ENCODE measurements at regions not wholly inside any gene's neighbourhood (a gene's known extent, or its start where the extent isn't known, plus 50 kb on each side); places are given as distances from the start of the nearest gene placed in this dataset.

- TF ChIP-seq, protein P1, sequence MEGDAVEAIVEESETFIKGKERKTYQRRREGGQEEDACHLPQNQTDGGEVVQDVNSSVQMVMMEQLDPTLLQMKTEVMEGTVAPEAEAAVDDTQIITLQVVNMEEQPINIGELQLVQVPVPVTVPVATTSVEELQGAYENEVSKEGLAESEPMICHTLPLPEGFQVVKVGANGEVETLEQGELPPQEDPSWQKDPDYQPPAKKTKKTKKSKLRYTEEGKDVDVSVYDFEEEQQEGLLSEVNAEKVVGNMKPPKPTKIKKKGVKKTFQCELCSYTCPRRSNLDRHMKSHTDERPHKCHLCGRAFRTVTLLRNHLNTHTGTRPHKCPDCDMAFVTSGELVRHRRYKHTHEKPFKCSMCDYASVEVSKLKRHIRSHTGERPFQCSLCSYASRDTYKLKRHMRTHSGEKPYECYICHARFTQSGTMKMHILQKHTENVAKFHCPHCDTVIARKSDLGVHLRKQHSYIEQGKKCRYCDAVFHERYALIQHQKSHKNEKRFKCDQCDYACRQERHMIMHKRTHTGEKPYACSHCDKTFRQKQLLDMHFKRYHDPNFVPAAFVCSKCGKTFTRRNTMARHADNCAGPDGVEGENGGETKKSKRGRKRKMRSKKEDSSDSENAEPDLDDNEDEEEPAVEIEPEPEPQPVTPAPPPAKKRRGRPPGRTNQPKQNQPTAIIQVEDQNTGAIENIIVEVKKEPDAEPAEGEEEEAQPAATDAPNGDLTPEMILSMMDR (IDR thresholded peaks at IDR 0.05), result no peak
- no peak for TF ChIP-seq POLR2A (IDR thresholded peaks at IDR 0.05)
Measured at GRCh38 chr20:19074828-19075516, 137.5 kb upstream of the SLC24A3 start.

Measured in adrenal gland (tissue), 5 donors.